CD4-positive, alpha-beta T cell (primary cell): ENCODE measurements at regions not wholly inside any gene's neighbourhood (a gene's known extent, or its start where the extent isn't known, plus 50 kb on each side); places are given as distances from the start of the nearest gene placed in this dataset.

Experiments used
- ATAC-seq: fragments of 200-7000 bp; cut with Tn5 transposase; one replicate; pipeline ENCODE4 v1.10.0; 2022; ENCODE audit warnings: mild to moderate bottlenecking; ENCODE audit not compliant: poor library complexity
- CTCF ChIA-PET: fragments of 350-600 bp; sonication (Branson Sonifier 250); formaldehyde crosslinking; loops from one replicate; lab custom pipeline; 2021; ENCODE audit warnings: antibody characterized with exemption, inconsistent platforms; lab: Charles Lee
- POLR2A ChIA-PET: fragments of 350-600 bp; sonication (Branson Sonifier 250); formaldehyde crosslinking; loops from one replicate; lab custom pipeline; 2021; ENCODE audit warnings: antibody characterized with exemption, inconsistent platforms; lab: Charles Lee
- DNase-seq, 14 experiments: peaks; one replicate each; pipeline ENCODE4 v3.0.0-alpha.2; 2013 to 2020; ENCODE audit warnings: mixed read lengths in 2 of 14
- H3K27ac ChIP-seq, 2 donors: one replicate each; pipeline versions ENCODE4 v1.5.1 to v1.7.0; 2013; ENCODE audit warnings: low read length in 2 of 2, low read depth in 1 of 2, mild to moderate bottlenecking in 1 of 2
- H3K27me3 ChIP-seq, 2 experiments: 1 replicate in 1 of 2; 2 replicates in 1 of 2; pipeline versions ENCODE4 v1.6.1 to v1.7.0; 2013; ENCODE audit warnings: low read length in 2 of 2, control low read depth in 1 of 2, mild to moderate bottlenecking in 1 of 2, moderate library complexity in 1 of 2; ENCODE audit not compliant: insufficient read depth in 2 of 2, control insufficient read depth in 1 of 2
- H3K36me3 ChIP-seq: one replicate; pipeline ENCODE4 v1.6.1; 2013; ENCODE audit warnings: low read length, control low read depth; ENCODE audit not compliant: insufficient read depth
- H3K4me1 ChIP-seq: one replicate; pipeline ENCODE4 v1.6.1; 2013; ENCODE audit warnings: low read length, control low read depth; ENCODE audit not compliant: insufficient read depth
- H3K4me3 ChIP-seq: one replicate; pipeline ENCODE4 v1.5.1; 2013; ENCODE audit warnings: mild to moderate bottlenecking, low read length, moderate library complexity
- H3K9me3 ChIP-seq, 2 experiments: 1 replicate in 1 of 2; 2 replicates in 1 of 2; pipeline versions ENCODE4 v1.6.1 to v1.7.0; 2013; ENCODE audit warnings: low read length in 2 of 2, mild to moderate bottlenecking in 2 of 2, control low read depth in 1 of 2, moderate library complexity in 1 of 2; ENCODE audit not compliant: control insufficient read depth in 1 of 2, insufficient read depth in 1 of 2
- H3K27ac Mint-ChIP-seq: one replicate; pipeline ENCODE4 v1.8.0; 2020; ENCODE audit warnings: mixed read lengths
- H3K27me3 Mint-ChIP-seq: one replicate; pipeline ENCODE4 v1.8.0; 2021; ENCODE audit warnings: mixed read lengths
- H3K36me3 Mint-ChIP-seq: one replicate; pipeline ENCODE4 v1.8.0; 2021; ENCODE audit warnings: low read depth, mixed read lengths
- H3K4me1 Mint-ChIP-seq: one replicate; pipeline ENCODE4 v1.8.0; 2021; ENCODE audit warnings: low read depth, mixed read lengths
- H3K4me3 Mint-ChIP-seq: one replicate; pipeline ENCODE4 v1.8.0; 2020; ENCODE audit warnings: mild to moderate bottlenecking, mixed read lengths
- H3K9me3 Mint-ChIP-seq: one replicate; pipeline ENCODE4 v1.8.0; 2020; ENCODE audit warnings: mixed read lengths
- CTCF ChIP-seq: fragments of 200-600 bp; IDR thresholded peaks from one replicate; pipeline ENCODE4 v1.8.0; 2022; ENCODE audit warnings: antibody characterized with exemption, mild to moderate bottlenecking
- intact Hi-C, 2 experiments: fragments of 100-400 bp; cut with DNase I in 1 of 2; cut with micrococcal nuclease in 1 of 2; formaldehyde crosslinking; loops; one replicate each; pipeline versions ENCODE4 v1.15.1 to v1.9.0; 2023 to 2025; cut with DNase I, micrococcal nuclease

- H3K9me3 ChIP-seq = peaks cover 0 to 4% of the 10 kb centered on the region in 2 experiments
- no peaks in the 10 kb centered on the region for H3K27me3 Mint-ChIP-seq
- no peaks in the 10 kb centered on the region for H3K4me1 ChIP-seq
- no peak for ATAC-seq
- CTCF ChIA-PET = no interaction called here
- no peaks in the 10 kb centered on the region for H3K27me3 ChIP-seq
- TF ChIP-seq CTCF = no peak
- no peak overlapping the region for H3K27ac ChIP-seq
- intact Hi-C loops = no loop called here
- no peaks in the 10 kb centered on the region for H3K36me3 ChIP-seq
- H3K4me1 Mint-ChIP-seq = no peaks in the 10 kb centered on the region
- H3K9me3 Mint-ChIP-seq = peaks cover 5% of the 10 kb centered on the region
- no peak overlapping the region for H3K4me3 ChIP-seq
- H3K36me3 Mint-ChIP-seq = no peaks in the 10 kb centered on the region
- DNase-seq = no peak
- no peak overlapping the region for H3K4me3 Mint-ChIP-seq
- POLR2A ChIA-PET = no interaction called here
- H3K27ac Mint-ChIP-seq = no peak overlapping the region
These were observed 1584.4 kb downstream of the EFNA5 start for GRCh38 chr5:106086352-106086751.

- Histone ChIP-seq H3K9me3 (peaks cover 0 to 4% of the 10 kb centered on the region in 2 experiments), H3K27ac (no peak overlapping the region), H3K4me1 (no peaks in the 10 kb centered on the region), H3K36me3 (no peaks in the 10 kb centered on the region), H3K4me3 (no peak overlapping the region), H3K27me3 (no peaks in the 10 kb centered on the region)
- Mint-ChIP-seq H3K27me3 (no peaks in the 10 kb centered on the region), H3K9me3 (peaks cover 5% of the 10 kb centered on the region), H3K4me3 (no peak overlapping the region), H3K4me1 (no peaks in the 10 kb centered on the region), H3K27ac (no peak overlapping the region), H3K36me3 (no peaks in the 10 kb centered on the region)
- no peak for TF ChIP-seq CTCF
- no peak for DNase-seq
- no peak for ATAC-seq
- POLR2A ChIA-PET = no interaction called here
- intact Hi-C loops = no loop called here
- CTCF ChIA-PET = no interaction called here
These were observed 1585.2 kb downstream of the EFNA5 start for GRCh38 chr5:106085556-106085955.

- DNase-seq (no peak), ATAC-seq (no peak)
- no peak overlapping the region for H3K4me3 Mint-ChIP-seq
- H3K27ac Mint-ChIP-seq = no peak overlapping the region
- peaks cover 5% of the 10 kb centered on the region for H3K9me3 Mint-ChIP-seq
- intact Hi-C loops = no loop called here
- Histone ChIP-seq H3K9me3 (peaks cover 0 to 4% of the 10 kb centered on the region in 2 experiments), H3K27ac (no peak overlapping the region), H3K27me3 (no peaks in the 10 kb centered on the region), H3K36me3 (no peaks in the 10 kb centered on the region), H3K4me1 (no peaks in the 10 kb centered on the region), H3K4me3 (no peak overlapping the region)
- CTCF ChIA-PET = no interaction called here
- H3K27me3 Mint-ChIP-seq = no peaks in the 10 kb centered on the region
- POLR2A ChIA-PET = interaction anchor here (0.6 kb wide), 1 partner anchor 10 kb away, joined by 3 read pairs; no protein-coding TSS in a partner anchor
- no peaks in the 10 kb centered on the region for H3K4me1 Mint-ChIP-seq
- TF ChIP-seq CTCF = no peak
- no peaks in the 10 kb centered on the region for H3K36me3 Mint-ChIP-seq
These were observed 1585.6 kb downstream of the EFNA5 start for GRCh38 chr5:106085136-106085535.
